HCT116 (cell line): ENCODE measurements at regions not wholly inside any gene's neighbourhood (a gene's known extent, or its start where the extent isn't known, plus 50 kb on each side); places are given as distances from the start of the nearest gene placed in this dataset.

Experiments
- ATAC-seq: fragments of 200-7000 bp; cut with Tn5 transposase; 2 replicates; pipeline ENCODE4 v1.9.1; 2020; ENCODE audit warnings: mild to moderate bottlenecking, moderate library complexity
- BruUV-seq: library from RNA; stranded (reverse); fragments of 400-500 nt; replicated peaks from 2 replicates; lab custom pipeline; 2021; lab: Mats Ljungman, UMichigan
- CTCF ChIA-PET: fragments of 300-600 bp; sonication (Branson Sonifier 250); formaldehyde crosslinking; loops from one replicate; lab custom pipeline; 2021; ENCODE audit warnings: antibody characterized with exemption; lab: Charles Lee
- POLR2A ChIA-PET: fragments of 300-600, 350-600 bp; sonication (Branson Sonifier 250); formaldehyde crosslinking; loops from one replicate; lab custom pipeline; 2021; ENCODE audit warnings: antibody characterized with exemption; lab: Charles Lee
- RAD21 ChIA-PET, 2 experiments: fragments of 300-600 bp; sonication (Branson Sonifier 250); formaldehyde crosslinking; loops; one replicate each; lab custom pipeline; 2023; ENCODE audit warnings: low total read pairs in 2 of 2; ENCODE audit not compliant: uncharacterized antibody in 2 of 2, unreplicated experiment in 2 of 2, low non-redundant PET in 1 of 2; lab: Charles Lee
- DNase-seq: peaks from one replicate; pipeline ENCODE4 v3.0.0-alpha.2; 2010; ENCODE audit warnings: low read depth, low spot score
- H2AFZ ChIP-seq: fragments of 200-600 bp; shearing (Covaris generic), sonication (generic); 2 replicates; pipeline ENCODE4 v1.6.1; 2017; ENCODE audit warnings: low read depth, mixed run types, mixed read lengths, antibody characterized with exemption, low read length; ENCODE audit not compliant: poor library complexity, severe bottlenecking
- H3K27ac ChIP-seq: 2 replicates; pipeline ENCODE4 v1.5.1; 2012; ENCODE audit warnings: low read depth, low read length
- H3K27me3 ChIP-seq: fragments of 200-600 bp; sonication (generic); 2 replicates; pipeline ENCODE4 v1.6.1; 2016; ENCODE audit warnings: mixed run types, low read length, mixed read lengths; ENCODE audit not compliant: insufficient read depth
- H3K36me3 ChIP-seq, 2 experiments: fragments of 200-500 bp in 1 of 2; fragments of 200-600 bp in 1 of 2; sonication (Bioruptor generic) in 1 of 2; sonication (generic) in 1 of 2; 2 replicates each; pipeline versions ENCODE4 v1.5.1 to v1.6.1; 2014 to 2016; ENCODE audit warnings: low read length in 2 of 2, inconsistent platforms in 1 of 2, mixed read lengths in 1 of 2, mixed run types in 1 of 2; ENCODE audit not compliant: insufficient read depth in 2 of 2, control insufficient read depth in 1 of 2
- H3K4me1 ChIP-seq, 2 experiments: fragments of 200-600 bp in 1 of 2; sonication (generic) in 1 of 2; 2 replicates each; pipeline versions ENCODE4 v1.5.1 to v1.6.1; 2012 to 2017; ENCODE audit warnings: low read length in 2 of 2, inconsistent platforms in 1 of 2, mild to moderate bottlenecking in 1 of 2, mixed read lengths in 1 of 2, mixed run types in 1 of 2, moderate library complexity in 1 of 2; ENCODE audit not compliant: insufficient read depth in 2 of 2, control insufficient read depth in 1 of 2
- H3K4me2 ChIP-seq: fragments of 200-600 bp; sonication (generic); 2 replicates; pipeline ENCODE4 v1.6.1; 2017; ENCODE audit warnings: mixed run types, low read length, mixed read lengths
- H3K4me3 ChIP-seq, 2 experiments: fragments of 200-600 bp in 1 of 2; sonication (generic) in 1 of 2; replicated peaks in 1 of 2; 2 replicates each; pipeline ENCODE4 v1.5.1; 2011 to 2016; ENCODE audit warnings: low read length in 2 of 2, control low read depth in 1 of 2, low read depth in 1 of 2, mild to moderate bottlenecking in 1 of 2, mixed read lengths in 1 of 2, mixed run types in 1 of 2
- H3K79me2 ChIP-seq: fragments of 200-600 bp; sonication (generic); 2 replicates; pipeline ENCODE4 v1.6.1; 2017; ENCODE audit warnings: mild to moderate bottlenecking, mixed run types, low read length, moderate library complexity, mixed read lengths; ENCODE audit not compliant: insufficient read depth
- H3K9ac ChIP-seq: fragments of 200-600 bp; sonication (generic); 2 replicates; pipeline ENCODE4 v1.6.1; 2016; ENCODE audit warnings: low read length, mixed read lengths
- H3K9me2 ChIP-seq: fragments of 200-600 bp; sonication (generic), shearing (Covaris generic); 2 replicates; pipeline ENCODE4 v1.6.1; 2017; ENCODE audit warnings: mixed run types, mild to moderate bottlenecking, moderate library complexity; ENCODE audit not compliant: insufficient read depth
- H3K9me3 ChIP-seq, 2 experiments: fragments of 200-500 bp in 1 of 2; fragments of 200-600 bp in 1 of 2; sonication (Bioruptor generic) in 1 of 2; sonication (generic) in 1 of 2; 2 replicates each; pipeline ENCODE4 v1.6.1; 2014 to 2017; ENCODE audit warnings: low read length in 2 of 2, mixed read lengths in 2 of 2, inconsistent platforms in 1 of 2, low read depth in 1 of 2, mild to moderate bottlenecking in 1 of 2, mixed run types in 1 of 2, moderate library complexity in 1 of 2; ENCODE audit not compliant: control insufficient read depth in 1 of 2, insufficient read depth in 1 of 2
- H4K20me1 ChIP-seq: fragments of 200-600 bp; sonication (generic), shearing (Covaris generic); 2 replicates; pipeline ENCODE4 v1.6.1; 2017; ENCODE audit warnings: mixed run types, mild to moderate bottlenecking, moderate library complexity; ENCODE audit not compliant: insufficient read depth
- CBX3 ChIP-seq: IDR thresholded peaks from 2 replicates; pipeline ENCODE4 v1.6.1; 2012; ENCODE audit warnings: low read depth
- ELF1 ChIP-seq: IDR thresholded peaks from 2 replicates; pipeline ENCODE4 v1.6.1; 2012; ENCODE audit warnings: low read depth, borderline replicate concordance
- EZH2 ChIP-seq: fragments of 200-600 bp; sonication (generic); IDR thresholded peaks from 2 replicates; pipeline ENCODE4 v1.6.1; 2017; ENCODE audit warnings: antibody characterized with exemption, mixed run types
- EZH2phosphoT487 ChIP-seq: fragments of 200-600 bp; IDR thresholded peaks from 2 replicates; pipeline ENCODE4 v1.6.1; 2018; ENCODE audit warnings: antibody characterized with exemption, borderline replicate concordance
- FOSL1 ChIP-seq: IDR thresholded peaks from 2 replicates; pipeline ENCODE4 v1.6.1; 2012; ENCODE audit warnings: low read depth
- JUND ChIP-seq: IDR thresholded peaks from 2 replicates; pipeline ENCODE4 v1.6.1; 2012
- POLR2AphosphoS5 ChIP-seq: IDR thresholded peaks from 2 replicates; pipeline ENCODE4 v1.6.1; 2011; ENCODE audit warnings: mild to moderate bottlenecking, low read depth, low read length, moderate library complexity
- RAD21 ChIP-seq: IDR thresholded peaks from 2 replicates; pipeline ENCODE4 v1.6.1; 2012; ENCODE audit warnings: low read depth, mild to moderate bottlenecking
- SIN3A ChIP-seq: IDR thresholded peaks from 2 replicates; pipeline ENCODE4 v1.6.1; 2012; ENCODE audit warnings: low read depth
- SP1 ChIP-seq: IDR thresholded peaks from 2 replicates; pipeline ENCODE4 v1.6.1; 2012; ENCODE audit warnings: low read depth
- SRF ChIP-seq: IDR thresholded peaks from 2 replicates; pipeline ENCODE4 v1.6.1; 2012; ENCODE audit warnings: low read depth
- TCF7L2 ChIP-seq: IDR thresholded peaks from 2 replicates; pipeline ENCODE4 v1.7.0; 2011; ENCODE audit warnings: borderline replicate concordance, inconsistent platforms; ENCODE audit not compliant: insufficient read depth, insufficient read length; ENCODE audit errors: extremely low read depth
- YY1 ChIP-seq: IDR thresholded peaks from 2 replicates; pipeline ENCODE4 v1.6.1; 2011; ENCODE audit warnings: low read length, low read depth, moderate library complexity, mild to moderate bottlenecking; ENCODE audit not compliant: insufficient replicate concordance; ENCODE audit errors: extremely low read depth
- ZFX ChIP-seq: fragments of 450-650 bp; IDR thresholded peaks from 2 replicates; pipeline ENCODE4 v1.6.1; 2017
- ZNF274 ChIP-seq: fragments of 200-500 bp; sonication (Bioruptor generic); IDR thresholded peaks from 2 replicates; pipeline ENCODE4 v1.6.1; 2014; ENCODE audit warnings: mild to moderate bottlenecking, low read depth, low read length, inconsistent platforms
- intact Hi-C: fragments of 100-400 bp; cut with micrococcal nuclease; formaldehyde crosslinking; loops from 2 replicates; pipeline ENCODE4 v1.10.0; 2022
- TF ChIP-seq, protein P1 (sequence below): IDR thresholded peaks from 2 replicates; pipeline ENCODE4 v1.6.1; 2012
- TF ChIP-seq, protein P2 (sequence below): IDR thresholded peaks from 2 replicates; pipeline ENCODE4 v1.6.1; 2012; ENCODE audit warnings: low read depth

DNA sequence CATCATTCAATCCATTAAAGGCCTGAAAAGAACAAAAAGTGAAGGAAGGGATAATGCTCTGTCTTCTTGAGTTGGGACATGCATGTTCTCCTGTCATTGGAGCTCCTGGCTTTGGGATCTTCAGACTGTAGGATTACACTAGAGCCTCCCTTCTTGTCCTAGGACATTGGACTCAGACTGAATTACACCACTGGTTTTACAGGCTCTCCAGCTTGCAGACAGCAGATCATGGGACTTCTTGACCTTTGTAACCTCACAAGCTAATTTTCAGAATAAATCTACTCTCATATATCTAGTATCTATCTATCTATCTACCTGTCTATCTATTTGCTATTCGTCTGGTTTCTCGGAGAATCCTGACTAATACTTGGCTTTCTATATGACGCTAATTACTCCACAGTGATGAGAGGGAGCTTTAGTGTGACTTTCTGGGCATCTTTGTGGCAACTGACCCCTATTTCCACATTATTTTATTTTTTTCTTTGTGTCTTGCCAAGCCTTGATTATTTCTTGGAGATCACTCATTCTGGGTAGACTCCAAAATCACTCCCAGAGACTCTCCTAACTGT lies 151.9 kb upstream of the ZNF184 start:
- Histone ChIP-seq H3K9ac (no peak overlapping the region), H3K27ac (no peak overlapping the region), H3K4me1 (no peaks in the 10 kb centered on the region), H3K4me3 (no peak overlapping the region), H4K20me1 (no peaks in the 10 kb centered on the region), H3K9me3 (no peaks in the 10 kb centered on the region), H3K79me2 (no peaks in the 10 kb centered on the region), H3K27me3 (no peaks in the 10 kb centered on the region), H2AFZ (peak overlapping the region; percentile 45), H3K9me2 (no peaks in the 10 kb centered on the region), H3K36me3 (no peaks in the 10 kb centered on the region), H3K4me2 (no peak overlapping the region)
- POLR2A ChIA-PET: no interaction called here
- TF ChIP-seq EZH2phosphoT487 (no peak), POLR2AphosphoS5 (no peak), SP1 (no peak), TCF7L2 (no peak), YY1 (no peak), CBX3 (no peak), ZFX (no peak), SRF (no peak), RAD21 (no peak), JUND (no peak), ELF1 (no peak), SIN3A (no peak), EZH2 (no peak), ZNF274 (no peak), FOSL1 (no peak)
- TF ChIP-seq, protein P1, sequence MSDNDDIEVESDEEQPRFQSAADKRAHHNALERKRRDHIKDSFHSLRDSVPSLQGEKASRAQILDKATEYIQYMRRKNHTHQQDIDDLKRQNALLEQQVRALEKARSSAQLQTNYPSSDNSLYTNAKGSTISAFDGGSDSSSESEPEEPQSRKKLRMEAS: no peak
- TF ChIP-seq, protein P2, sequence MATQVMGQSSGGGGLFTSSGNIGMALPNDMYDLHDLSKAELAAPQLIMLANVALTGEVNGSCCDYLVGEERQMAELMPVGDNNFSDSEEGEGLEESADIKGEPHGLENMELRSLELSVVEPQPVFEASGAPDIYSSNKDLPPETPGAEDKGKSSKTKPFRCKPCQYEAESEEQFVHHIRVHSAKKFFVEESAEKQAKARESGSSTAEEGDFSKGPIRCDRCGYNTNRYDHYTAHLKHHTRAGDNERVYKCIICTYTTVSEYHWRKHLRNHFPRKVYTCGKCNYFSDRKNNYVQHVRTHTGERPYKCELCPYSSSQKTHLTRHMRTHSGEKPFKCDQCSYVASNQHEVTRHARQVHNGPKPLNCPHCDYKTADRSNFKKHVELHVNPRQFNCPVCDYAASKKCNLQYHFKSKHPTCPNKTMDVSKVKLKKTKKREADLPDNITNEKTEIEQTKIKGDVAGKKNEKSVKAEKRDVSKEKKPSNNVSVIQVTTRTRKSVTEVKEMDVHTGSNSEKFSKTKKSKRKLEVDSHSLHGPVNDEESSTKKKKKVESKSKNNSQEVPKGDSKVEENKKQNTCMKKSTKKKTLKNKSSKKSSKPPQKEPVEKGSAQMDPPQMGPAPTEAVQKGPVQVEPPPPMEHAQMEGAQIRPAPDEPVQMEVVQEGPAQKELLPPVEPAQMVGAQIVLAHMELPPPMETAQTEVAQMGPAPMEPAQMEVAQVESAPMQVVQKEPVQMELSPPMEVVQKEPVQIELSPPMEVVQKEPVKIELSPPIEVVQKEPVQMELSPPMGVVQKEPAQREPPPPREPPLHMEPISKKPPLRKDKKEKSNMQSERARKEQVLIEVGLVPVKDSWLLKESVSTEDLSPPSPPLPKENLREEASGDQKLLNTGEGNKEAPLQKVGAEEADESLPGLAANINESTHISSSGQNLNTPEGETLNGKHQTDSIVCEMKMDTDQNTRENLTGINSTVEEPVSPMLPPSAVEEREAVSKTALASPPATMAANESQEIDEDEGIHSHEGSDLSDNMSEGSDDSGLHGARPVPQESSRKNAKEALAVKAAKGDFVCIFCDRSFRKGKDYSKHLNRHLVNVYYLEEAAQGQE: no peak
- ATAC-seq (no peak), DNase-seq (no peak)
- no TSS peak for BruUV-seq
- intact Hi-C loops: no loop called here
- CTCF ChIA-PET: no interaction called here
- RAD21 ChIA-PET: no interaction called here
